H9 (cell line): ENCODE measurements at regions not wholly inside any gene's neighbourhood (a gene's known extent, or its start where the extent isn't known, plus 50 kb on each side); places are given as distances from the start of the nearest gene placed in this dataset.

Experiments
- DNase-seq: peaks from one replicate; pipeline ENCODE4 v3.0.0-alpha.2; 2017
- H2AFZ ChIP-seq: one replicate; pipeline ENCODE4 v1.6.1; 2013; ENCODE audit warnings: mild to moderate bottlenecking, low read length, control low read depth, moderate library complexity
- H2AK5ac ChIP-seq: 2 replicates; pipeline ENCODE4 v1.6.1; 2013; ENCODE audit warnings: low read length, control low read depth, mixed read lengths; ENCODE audit not compliant: insufficient read length
- H2BK120ac ChIP-seq: one replicate; pipeline ENCODE4 v1.6.1; 2013; ENCODE audit warnings: low read depth, mild to moderate bottlenecking, low read length, control low read depth, inconsistent platforms; ENCODE audit not compliant: poor library complexity, severe bottlenecking
- H2BK12ac ChIP-seq: 2 replicates; pipeline ENCODE4 v1.6.1; 2013; ENCODE audit warnings: low read length, control low read depth, mixed read lengths, low read depth; ENCODE audit not compliant: insufficient read length
- H2BK15ac ChIP-seq: 2 replicates; pipeline ENCODE4 v1.6.1; 2013; ENCODE audit warnings: low read depth, low read length, control low read depth
- H2BK20ac ChIP-seq: one replicate; pipeline ENCODE4 v1.6.1; 2013; ENCODE audit warnings: low read depth, mild to moderate bottlenecking, low read length, control low read depth, inconsistent platforms; ENCODE audit not compliant: poor library complexity, severe bottlenecking
- H2BK5ac ChIP-seq: 2 replicates; pipeline ENCODE4 v1.6.1; 2013; ENCODE audit warnings: low read length, control low read depth, mixed read lengths; ENCODE audit not compliant: insufficient read length
- H3K14ac ChIP-seq: 2 replicates; pipeline ENCODE4 v1.6.1; 2013; ENCODE audit warnings: low read length, control low read depth; ENCODE audit not compliant: insufficient read depth
- H3K18ac ChIP-seq: 2 replicates; pipeline ENCODE4 v1.6.1; 2013; ENCODE audit warnings: low read depth, mild to moderate bottlenecking, mixed read lengths, low read length, control low read depth; ENCODE audit not compliant: insufficient read length
- H3K23ac ChIP-seq: 2 replicates; pipeline ENCODE4 v1.6.1; 2013; ENCODE audit warnings: low read length, control low read depth, mixed read lengths, low read depth; ENCODE audit not compliant: insufficient read length
- H3K23me2 ChIP-seq: 2 replicates; pipeline ENCODE4 v1.6.1; 2013; ENCODE audit warnings: low read depth, mild to moderate bottlenecking, mixed read lengths, low read length, control low read depth; ENCODE audit not compliant: insufficient read length, poor library complexity, severe bottlenecking
- H3K27ac ChIP-seq: 2 replicates; pipeline ENCODE4 v1.5.1; 2013; ENCODE audit warnings: low read length, control low read depth, mixed read lengths, low read depth; ENCODE audit not compliant: insufficient read length
- H3K27me3 ChIP-seq: 2 replicates; pipeline ENCODE4 v1.6.1; 2013; ENCODE audit warnings: low read length, control low read depth, inconsistent platforms; ENCODE audit not compliant: insufficient read depth
- H3K4ac ChIP-seq: 2 replicates; pipeline ENCODE4 v1.6.1; 2013; ENCODE audit warnings: low read depth, mild to moderate bottlenecking, control low read depth, inconsistent platforms, low read length, moderate library complexity
- H3K4me1 ChIP-seq: 2 replicates; pipeline ENCODE4 v1.6.1; 2013; ENCODE audit warnings: low read length, control low read depth, inconsistent platforms; ENCODE audit not compliant: insufficient read depth
- H3K4me2 ChIP-seq: 2 replicates; pipeline ENCODE4 v1.6.1; 2013; ENCODE audit warnings: low read length, control low read depth, mixed read lengths; ENCODE audit not compliant: insufficient read length, insufficient read depth
- H3K56ac ChIP-seq: 2 replicates; pipeline ENCODE4 v1.6.1; 2013; ENCODE audit warnings: low read depth, mild to moderate bottlenecking, mixed read lengths, low read length, control low read depth; ENCODE audit not compliant: insufficient read length
- H3K79me1 ChIP-seq: 2 replicates; pipeline ENCODE4 v1.6.1; 2013; ENCODE audit warnings: low read depth, mild to moderate bottlenecking, moderate library complexity, low read length, control low read depth, inconsistent platforms; ENCODE audit not compliant: insufficient read depth, poor library complexity, severe bottlenecking
- H3K79me2 ChIP-seq: 2 replicates; pipeline ENCODE4 v1.6.1; 2013; ENCODE audit warnings: low read length, control low read depth, inconsistent platforms; ENCODE audit not compliant: insufficient read depth
- H3K9ac ChIP-seq: 2 replicates; pipeline ENCODE4 v1.6.1; 2013; ENCODE audit warnings: low read length, control low read depth, mixed read lengths; ENCODE audit not compliant: insufficient read length; ENCODE audit errors: extremely low read depth
- H3K9me3 ChIP-seq: one replicate; pipeline ENCODE4 v1.6.1; 2013; ENCODE audit warnings: low read depth, low read length, inconsistent platforms; ENCODE audit not compliant: control insufficient read depth
- H3T11ph ChIP-seq: one replicate; pipeline ENCODE4 v1.6.1; 2013; ENCODE audit warnings: mild to moderate bottlenecking, low read length, control low read depth, inconsistent platforms
- H4K20me1 ChIP-seq: one replicate; pipeline ENCODE4 v1.6.1; 2013; ENCODE audit not compliant: control insufficient read depth, insufficient read length, insufficient read depth
- H4K5ac ChIP-seq: 2 replicates; pipeline ENCODE4 v1.6.1; 2013; ENCODE audit warnings: low read depth, mild to moderate bottlenecking, mixed read lengths, low read length, control low read depth; ENCODE audit not compliant: insufficient read length
- H4K8ac ChIP-seq: replicated peaks from 2 replicates; pipeline ENCODE4 v1.6.1; 2013; ENCODE audit warnings: low read length, control low read depth, mixed read lengths, low read depth; ENCODE audit not compliant: insufficient read length
- H4K91ac ChIP-seq: 2 replicates; pipeline ENCODE4 v1.6.1; 2013; ENCODE audit warnings: low read depth, mild to moderate bottlenecking, moderate library complexity, mixed read lengths, low read length, control low read depth; ENCODE audit not compliant: insufficient read length
- H3K27ac Mint-ChIP-seq, 3 experiments: 2 replicates in 2 of 3; 3 replicates in 1 of 3; pipeline ENCODE4 v1.8.0; 2020 to 2021; ENCODE audit warnings: mixed read lengths in 3 of 3, mild to moderate bottlenecking in 1 of 3, moderate library complexity in 1 of 3
- H3K27me3 Mint-ChIP-seq: 2 replicates; pipeline ENCODE4 v1.8.0; 2021; ENCODE audit warnings: low read depth, mild to moderate bottlenecking, moderate library complexity, mixed read lengths
- H3K36me3 Mint-ChIP-seq, 3 experiments: 2 replicates in 2 of 3; 3 replicates in 1 of 3; pipeline ENCODE4 v1.8.0; 2020 to 2021; ENCODE audit warnings: low read depth in 3 of 3, mixed read lengths in 3 of 3; ENCODE audit not compliant: insufficient read depth in 1 of 3
- H3K4me1 Mint-ChIP-seq, 2 experiments: 2 replicates each; pipeline ENCODE4 v1.8.0; 2020; ENCODE audit warnings: mixed read lengths in 2 of 2
- H3K4me3 Mint-ChIP-seq, 2 experiments: 2 replicates in 1 of 2; 3 replicates in 1 of 2; pipeline ENCODE4 v1.8.0; 2020 to 2021; ENCODE audit warnings: mild to moderate bottlenecking in 2 of 2, mixed read lengths in 2 of 2, moderate library complexity in 1 of 2
- H3K9me3 Mint-ChIP-seq, 2 experiments: 2 replicates in 1 of 2; 3 replicates in 1 of 2; pipeline ENCODE4 v1.8.0; 2020; ENCODE audit warnings: mild to moderate bottlenecking in 2 of 2, mixed read lengths in 2 of 2, moderate library complexity in 1 of 2
- WGBS: extraction: QIAGEN DNeasy Blood & Tissue Kit; methylation state at CpG from one replicate; pipeline ENCODE4 v1.1.7; 2013; ENCODE audit warnings: missing lambda C conversion rate, low lambda C conversion rate, mixed read lengths; ENCODE audit not compliant: insufficient read length; ENCODE audit errors: extremely low coverage; 5-methylcytosine and 5-hydroxymethylcytosine counted together
- TF ChIP-seq, protein P1 (sequence below): fragments of 200-600 bp; sonication (generic); conservative IDR thresholded peaks from 3 replicates; pipeline ENCODE4 v1.8.0; 2021; ENCODE audit warnings: antibody characterized with exemption, mild to moderate bottlenecking

DNA sequence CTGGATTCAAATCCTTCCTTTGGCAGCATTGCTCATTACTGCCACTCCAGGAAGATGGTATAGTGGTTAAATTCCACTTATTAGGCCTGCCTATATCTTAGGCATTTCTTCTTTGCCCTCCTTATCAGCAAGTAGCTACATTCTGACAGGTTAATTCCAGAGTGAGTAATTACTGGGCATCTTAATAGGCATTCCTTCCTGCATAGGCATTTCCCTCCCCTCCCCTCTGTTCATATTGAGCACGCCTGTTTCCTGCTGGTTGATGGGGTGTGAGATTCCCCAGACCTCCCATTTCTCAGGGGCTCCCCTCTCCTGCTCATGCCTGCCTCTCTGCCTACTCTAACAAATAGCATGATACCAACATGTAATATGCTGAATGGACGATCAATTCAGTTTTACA lies 305.9 kb downstream of the CYLC2 start:
- H2AK5ac ChIP-seq, result no peak overlapping the region
- Mint-ChIP-seq H3K27ac (no peak overlapping the region; a peak in 1 of 7 replicates), H3K36me3 (no peaks in the 10 kb centered on the region; a peak in 1 of 7 replicates), H3K4me1 (no peaks in the 10 kb centered on the region), H3K27me3 (no peaks in the 10 kb centered on the region), H3K4me3 (no peak overlapping the region), H3K9me3 (peaks cover 0 to 1% of the 10 kb centered on the region in 2 experiments; a peak in 2 of 5 replicates)
- no peak overlapping the region for H3K14ac ChIP-seq
- no peaks in the 10 kb centered on the region for H4K20me1 ChIP-seq
- no peak overlapping the region for H3K4ac ChIP-seq
- H3K79me1 ChIP-seq, result no peaks in the 10 kb centered on the region
- no peaks in the 10 kb centered on the region for H3K9me3 ChIP-seq
- DNase-seq, result no peak
- H4K91ac ChIP-seq, result no peak overlapping the region
- H2BK12ac ChIP-seq, result no peak overlapping the region
- no peak overlapping the region for H3K18ac ChIP-seq
- no peak overlapping the region for H2AFZ ChIP-seq
- H2BK5ac ChIP-seq, result no peak overlapping the region
- no peak overlapping the region for H3T11ph ChIP-seq
- H3K9ac ChIP-seq, result no peak overlapping the region
- TF ChIP-seq, protein P1, sequence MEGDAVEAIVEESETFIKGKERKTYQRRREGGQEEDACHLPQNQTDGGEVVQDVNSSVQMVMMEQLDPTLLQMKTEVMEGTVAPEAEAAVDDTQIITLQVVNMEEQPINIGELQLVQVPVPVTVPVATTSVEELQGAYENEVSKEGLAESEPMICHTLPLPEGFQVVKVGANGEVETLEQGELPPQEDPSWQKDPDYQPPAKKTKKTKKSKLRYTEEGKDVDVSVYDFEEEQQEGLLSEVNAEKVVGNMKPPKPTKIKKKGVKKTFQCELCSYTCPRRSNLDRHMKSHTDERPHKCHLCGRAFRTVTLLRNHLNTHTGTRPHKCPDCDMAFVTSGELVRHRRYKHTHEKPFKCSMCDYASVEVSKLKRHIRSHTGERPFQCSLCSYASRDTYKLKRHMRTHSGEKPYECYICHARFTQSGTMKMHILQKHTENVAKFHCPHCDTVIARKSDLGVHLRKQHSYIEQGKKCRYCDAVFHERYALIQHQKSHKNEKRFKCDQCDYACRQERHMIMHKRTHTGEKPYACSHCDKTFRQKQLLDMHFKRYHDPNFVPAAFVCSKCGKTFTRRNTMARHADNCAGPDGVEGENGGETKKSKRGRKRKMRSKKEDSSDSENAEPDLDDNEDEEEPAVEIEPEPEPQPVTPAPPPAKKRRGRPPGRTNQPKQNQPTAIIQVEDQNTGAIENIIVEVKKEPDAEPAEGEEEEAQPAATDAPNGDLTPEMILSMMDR, result no peak
- no peak overlapping the region for H3K4me2 ChIP-seq
- H4K8ac ChIP-seq, result no peak overlapping the region
- no CpG with 5 or more reads among the region's 2 CpGs for WGBS
- H4K5ac ChIP-seq, result no peak overlapping the region
- H3K23me2 ChIP-seq, result no peaks in the 10 kb centered on the region
- H3K56ac ChIP-seq, result no peak overlapping the region
- no peak overlapping the region for H2BK20ac ChIP-seq
- H3K27me3 ChIP-seq, result no peaks in the 10 kb centered on the region
- no peak overlapping the region for H3K23ac ChIP-seq
- H2BK15ac ChIP-seq, result no peak overlapping the region
- H3K27ac ChIP-seq, result no peak overlapping the region
- H3K79me2 ChIP-seq, result no peaks in the 10 kb centered on the region
- no peaks in the 10 kb centered on the region for H3K4me1 ChIP-seq
- H2BK120ac ChIP-seq, result no peak overlapping the region
